Right hindlimb (tissue), 1 donor: ENCODE measurements at regions not wholly inside any gene's neighbourhood (a gene's known extent, or its start where the extent isn't known, plus 50 kb on each side); places are given as distances from the start of the nearest gene placed in this dataset.

Source experiments
- DNase-seq: peaks from one replicate; pipeline ENCODE4 v3.0.0-alpha.2; 2018

GRCh38 chr22:23376256-23376655 is 195.9 kb downstream of the BCR start:
- DNase-seq = no peak

DNA sequence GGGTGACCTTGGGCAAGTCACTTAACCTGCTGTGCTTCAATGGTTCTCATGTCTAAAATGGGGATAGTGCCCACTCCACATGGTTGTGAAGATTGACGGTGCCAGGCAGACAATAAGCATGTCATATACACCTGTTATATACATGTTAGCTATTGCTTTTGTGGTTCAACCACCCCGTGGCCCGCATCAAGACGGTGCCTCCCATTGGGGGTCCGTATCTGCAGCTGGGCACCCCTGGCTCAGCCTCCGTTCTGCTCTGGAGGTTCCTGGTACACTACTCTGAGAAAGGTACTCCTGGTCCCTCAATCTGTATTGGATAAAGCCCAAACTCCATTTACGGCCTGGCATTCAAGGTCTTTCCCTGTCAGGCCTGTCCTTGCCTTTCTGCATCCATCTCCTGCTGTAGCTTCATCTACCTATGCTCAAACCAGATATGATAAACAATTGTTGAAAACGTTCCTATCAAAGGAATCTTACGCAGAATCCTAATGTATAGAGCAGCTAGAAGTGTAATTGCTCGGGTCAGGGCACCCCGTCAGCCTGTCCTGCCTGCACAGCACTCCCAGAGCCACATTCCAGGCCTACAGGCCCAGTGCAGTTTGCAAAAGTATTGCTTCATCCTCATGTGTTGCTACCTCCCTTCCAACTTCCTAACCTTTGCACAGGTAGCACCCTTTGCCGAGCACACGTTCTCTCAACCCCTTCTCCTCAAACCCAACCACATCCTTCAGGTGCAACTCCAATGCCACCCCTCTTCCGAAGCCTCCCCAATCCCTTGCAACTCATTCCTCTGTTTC is 194.9 kb downstream of the BCR start:
- DNase-seq = no peak

- DNase-seq = no peak
Measured at GRCh38 chr22:23373601-23374000, 193.3 kb downstream of the BCR start.

GRCh38 chr22:23370251-23370650 is 189.9 kb downstream of the BCR start:
- DNase-seq = no peak

DNA sequence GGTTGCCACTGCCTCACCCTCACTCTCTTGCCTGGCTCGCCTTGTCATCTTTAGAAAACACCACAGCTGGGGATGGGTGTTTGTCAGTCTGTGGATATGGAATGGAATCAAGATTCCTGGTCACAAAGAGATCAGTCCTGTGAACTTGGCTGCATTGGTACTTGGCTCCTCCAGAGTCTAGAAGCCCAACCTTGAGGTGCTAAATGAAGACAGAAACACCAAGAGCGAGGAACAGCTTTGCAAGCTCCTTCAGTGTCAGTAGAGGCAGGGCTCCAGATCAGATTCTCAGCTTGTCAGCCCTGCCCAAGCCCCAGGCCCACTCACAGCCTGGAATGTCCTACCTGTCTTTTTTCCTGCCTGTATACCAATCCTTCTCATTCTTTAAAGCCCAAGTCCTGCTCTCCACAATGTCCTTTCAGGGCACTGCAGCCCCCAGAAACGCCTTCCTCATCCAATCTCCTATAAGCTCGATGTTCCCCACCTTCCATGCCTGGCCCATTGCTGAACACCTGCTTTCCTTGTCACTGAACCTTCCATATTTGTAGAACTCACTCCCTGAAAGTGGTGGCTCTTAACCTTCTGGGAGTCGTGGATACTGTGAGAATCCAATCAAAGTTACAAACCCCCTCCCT is 188.9 kb downstream of the BCR start:
- no peak for DNase-seq
